HCT116 (cell line): ENCODE measurements at regions not wholly inside any gene's neighbourhood (a gene's known extent, or its start where the extent isn't known, plus 50 kb on each side); places are given as distances from the start of the nearest gene placed in this dataset.
A peak's percentile ranks its signal among the peaks of the same experiment; 100 is the strongest.
"Not testable (repeated sequence)": the region's sequence is repeated elsewhere in the genome, so short reads cannot be mapped to it uniquely, and the experiment has no call there.

Experiments used
- ATAC-seq: fragments of 200-7000 bp; cut with Tn5 transposase; 2 replicates; pipeline ENCODE4 v1.9.1; 2020; ENCODE audit warnings: mild to moderate bottlenecking, moderate library complexity
- BruUV-seq: library from RNA; stranded (reverse); fragments of 400-500 nt; replicated peaks from 2 replicates; lab custom pipeline; 2021; lab: Mats Ljungman, UMichigan
- CTCF ChIA-PET: fragments of 300-600 bp; sonication (Branson Sonifier 250); formaldehyde crosslinking; loops from one replicate; lab custom pipeline; 2021; ENCODE audit warnings: antibody characterized with exemption; lab: Charles Lee
- POLR2A ChIA-PET: fragments of 300-600, 350-600 bp; sonication (Branson Sonifier 250); formaldehyde crosslinking; loops from one replicate; lab custom pipeline; 2021; ENCODE audit warnings: antibody characterized with exemption; lab: Charles Lee
- RAD21 ChIA-PET, 2 experiments: fragments of 300-600 bp; sonication (Branson Sonifier 250); formaldehyde crosslinking; loops; one replicate each; lab custom pipeline; 2023; ENCODE audit warnings: low total read pairs in 2 of 2; ENCODE audit not compliant: uncharacterized antibody in 2 of 2, unreplicated experiment in 2 of 2, low non-redundant PET in 1 of 2; lab: Charles Lee
- DNase-seq: peaks from one replicate; pipeline ENCODE4 v3.0.0-alpha.2; 2010; ENCODE audit warnings: low read depth, low spot score
- H2AFZ ChIP-seq: fragments of 200-600 bp; shearing (Covaris generic), sonication (generic); 2 replicates; pipeline ENCODE4 v1.6.1; 2017; ENCODE audit warnings: low read depth, mixed run types, mixed read lengths, antibody characterized with exemption, low read length; ENCODE audit not compliant: poor library complexity, severe bottlenecking
- H3K27ac ChIP-seq: 2 replicates; pipeline ENCODE4 v1.5.1; 2012; ENCODE audit warnings: low read depth, low read length
- H3K27me3 ChIP-seq: fragments of 200-600 bp; sonication (generic); 2 replicates; pipeline ENCODE4 v1.6.1; 2016; ENCODE audit warnings: mixed run types, low read length, mixed read lengths; ENCODE audit not compliant: insufficient read depth
- H3K36me3 ChIP-seq, 2 experiments: fragments of 200-500 bp in 1 of 2; fragments of 200-600 bp in 1 of 2; sonication (Bioruptor generic) in 1 of 2; sonication (generic) in 1 of 2; 2 replicates each; pipeline versions ENCODE4 v1.5.1 to v1.6.1; 2014 to 2016; ENCODE audit warnings: low read length in 2 of 2, inconsistent platforms in 1 of 2, mixed read lengths in 1 of 2, mixed run types in 1 of 2; ENCODE audit not compliant: insufficient read depth in 2 of 2, control insufficient read depth in 1 of 2
- H3K4me1 ChIP-seq, 2 experiments: fragments of 200-600 bp in 1 of 2; sonication (generic) in 1 of 2; 2 replicates each; pipeline versions ENCODE4 v1.5.1 to v1.6.1; 2012 to 2017; ENCODE audit warnings: low read length in 2 of 2, inconsistent platforms in 1 of 2, mild to moderate bottlenecking in 1 of 2, mixed read lengths in 1 of 2, mixed run types in 1 of 2, moderate library complexity in 1 of 2; ENCODE audit not compliant: insufficient read depth in 2 of 2, control insufficient read depth in 1 of 2
- H3K4me2 ChIP-seq: fragments of 200-600 bp; sonication (generic); 2 replicates; pipeline ENCODE4 v1.6.1; 2017; ENCODE audit warnings: mixed run types, low read length, mixed read lengths
- H3K4me3 ChIP-seq, 2 experiments: fragments of 200-600 bp in 1 of 2; sonication (generic) in 1 of 2; replicated peaks in 1 of 2; 2 replicates each; pipeline ENCODE4 v1.5.1; 2011 to 2016; ENCODE audit warnings: low read length in 2 of 2, control low read depth in 1 of 2, low read depth in 1 of 2, mild to moderate bottlenecking in 1 of 2, mixed read lengths in 1 of 2, mixed run types in 1 of 2
- H3K79me2 ChIP-seq: fragments of 200-600 bp; sonication (generic); 2 replicates; pipeline ENCODE4 v1.6.1; 2017; ENCODE audit warnings: mild to moderate bottlenecking, mixed run types, low read length, moderate library complexity, mixed read lengths; ENCODE audit not compliant: insufficient read depth
- H3K9ac ChIP-seq: fragments of 200-600 bp; sonication (generic); 2 replicates; pipeline ENCODE4 v1.6.1; 2016; ENCODE audit warnings: low read length, mixed read lengths
- H3K9me2 ChIP-seq: fragments of 200-600 bp; sonication (generic), shearing (Covaris generic); 2 replicates; pipeline ENCODE4 v1.6.1; 2017; ENCODE audit warnings: mixed run types, mild to moderate bottlenecking, moderate library complexity; ENCODE audit not compliant: insufficient read depth
- H3K9me3 ChIP-seq, 2 experiments: fragments of 200-500 bp in 1 of 2; fragments of 200-600 bp in 1 of 2; sonication (Bioruptor generic) in 1 of 2; sonication (generic) in 1 of 2; 2 replicates each; pipeline ENCODE4 v1.6.1; 2014 to 2017; ENCODE audit warnings: low read length in 2 of 2, mixed read lengths in 2 of 2, inconsistent platforms in 1 of 2, low read depth in 1 of 2, mild to moderate bottlenecking in 1 of 2, mixed run types in 1 of 2, moderate library complexity in 1 of 2; ENCODE audit not compliant: control insufficient read depth in 1 of 2, insufficient read depth in 1 of 2
- H4K20me1 ChIP-seq: fragments of 200-600 bp; sonication (generic), shearing (Covaris generic); 2 replicates; pipeline ENCODE4 v1.6.1; 2017; ENCODE audit warnings: mixed run types, mild to moderate bottlenecking, moderate library complexity; ENCODE audit not compliant: insufficient read depth
- intact Hi-C: fragments of 100-400 bp; cut with micrococcal nuclease; formaldehyde crosslinking; loops from 2 replicates; pipeline ENCODE4 v1.10.0; 2022

DNA sequence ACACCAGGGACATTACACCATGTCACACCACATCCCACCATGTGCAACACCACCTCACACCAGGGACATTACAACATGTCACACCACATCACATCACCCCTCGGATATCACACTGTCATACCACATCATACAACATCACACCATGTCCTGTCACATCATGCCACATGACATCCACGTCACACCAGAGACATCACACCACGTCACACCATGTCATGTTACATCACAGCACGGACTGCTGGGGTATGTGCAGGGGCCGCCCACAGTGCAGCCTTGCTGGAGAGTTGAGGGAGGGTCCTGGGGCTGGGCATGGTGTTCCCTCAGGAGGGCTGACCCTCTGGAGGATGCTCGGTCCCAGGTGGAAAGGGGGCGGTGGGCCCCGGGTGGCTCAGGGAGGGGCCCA, 91.4 kb downstream of the TMEM121 start:
- H3K9me2 ChIP-seq, BruUV-seq, H3K4me1 ChIP-seq, H3K9me3 ChIP-seq, DNase-seq, POLR2A ChIA-PET, H3K4me2 ChIP-seq, H2AFZ ChIP-seq, H3K9ac ChIP-seq, H3K27me3 ChIP-seq, CTCF ChIA-PET, H4K20me1 ChIP-seq, H3K79me2 ChIP-seq, RAD21 ChIA-PET, H3K27ac ChIP-seq, H3K36me3 ChIP-seq, H3K4me3 ChIP-seq: not testable (repeated sequence)
- intact Hi-C loops: loop anchor here (2.0 kb wide), 1 partner anchor 143 kb away; no protein-coding TSS in a partner anchor
- 0 out of 2 replicates have a peak, but pooled peaks have one; percentile 6 for ATAC-seq

DNA sequence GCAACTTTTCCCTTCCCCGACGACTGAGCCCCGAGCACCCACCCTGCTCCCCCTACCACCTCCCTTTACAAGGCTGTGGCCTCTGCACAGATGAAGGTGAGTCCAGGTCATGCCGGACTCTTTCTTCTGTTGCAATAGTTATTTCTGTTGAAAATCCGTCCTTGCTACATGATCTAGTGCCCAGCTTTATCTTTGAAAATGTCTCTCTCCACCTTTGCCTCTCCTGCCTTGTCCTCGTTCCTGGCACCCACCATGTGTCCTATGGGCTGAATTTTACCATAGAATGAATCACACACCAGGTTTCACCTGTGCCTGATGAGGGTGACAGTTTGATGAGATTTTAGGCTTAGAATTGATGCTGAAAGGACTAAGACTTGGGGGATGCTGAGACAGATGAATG, 92.9 kb downstream of the TMEM121 start:
- H3K9ac ChIP-seq, H3K9me2 ChIP-seq, intact Hi-C loops, H3K27ac ChIP-seq, BruUV-seq, H3K36me3 ChIP-seq, POLR2A ChIA-PET, H4K20me1 ChIP-seq, ATAC-seq, RAD21 ChIA-PET, H3K27me3 ChIP-seq, CTCF ChIA-PET, DNase-seq, H3K4me2 ChIP-seq, H3K4me1 ChIP-seq, H2AFZ ChIP-seq, H3K4me3 ChIP-seq, H3K79me2 ChIP-seq, H3K9me3 ChIP-seq: not testable (repeated sequence)

DNA sequence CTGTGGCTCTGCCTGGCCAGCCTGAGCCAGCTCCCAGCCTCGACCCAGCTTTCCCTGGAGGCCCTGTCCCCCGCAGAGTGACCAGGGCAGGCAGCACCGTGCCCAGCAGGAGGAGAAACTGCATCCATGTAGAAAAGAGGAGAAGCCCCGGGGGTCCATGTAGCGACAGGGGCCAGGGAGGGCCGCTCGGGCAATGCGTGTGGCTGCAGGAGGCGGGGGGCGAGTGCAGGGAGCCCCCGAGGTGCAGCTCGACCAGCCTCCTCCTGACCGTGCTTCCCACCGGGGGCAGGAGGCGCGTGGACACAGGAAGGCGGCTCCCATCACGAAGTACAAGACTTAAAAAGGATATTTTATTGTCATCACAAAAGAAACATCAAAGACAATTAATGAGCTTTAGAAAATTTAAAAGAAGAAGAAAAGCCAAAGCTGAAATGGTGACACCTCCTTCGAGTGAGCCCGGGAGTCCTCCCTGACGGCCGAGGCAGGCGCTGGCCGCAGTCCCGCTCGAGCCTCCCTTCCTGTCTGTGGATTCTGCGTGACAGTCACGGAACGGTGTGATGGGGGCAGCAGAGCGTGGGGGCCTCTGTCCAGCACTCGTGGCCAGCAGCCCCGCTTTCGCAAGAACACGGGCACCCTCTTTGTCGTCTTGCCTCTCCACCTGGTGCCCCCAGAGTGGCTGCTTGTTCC, 93.9 kb downstream of the TMEM121 start:
- H3K79me2 ChIP-seq, POLR2A ChIA-PET, H3K4me2 ChIP-seq, H3K27ac ChIP-seq, H3K4me3 ChIP-seq, H3K9ac ChIP-seq, BruUV-seq, H3K9me3 ChIP-seq, H3K27me3 ChIP-seq, DNase-seq, H4K20me1 ChIP-seq, intact Hi-C loops, CTCF ChIA-PET, H3K9me2 ChIP-seq, H3K4me1 ChIP-seq, H2AFZ ChIP-seq, H3K36me3 ChIP-seq, ATAC-seq, RAD21 ChIA-PET: not testable (repeated sequence)

DNA sequence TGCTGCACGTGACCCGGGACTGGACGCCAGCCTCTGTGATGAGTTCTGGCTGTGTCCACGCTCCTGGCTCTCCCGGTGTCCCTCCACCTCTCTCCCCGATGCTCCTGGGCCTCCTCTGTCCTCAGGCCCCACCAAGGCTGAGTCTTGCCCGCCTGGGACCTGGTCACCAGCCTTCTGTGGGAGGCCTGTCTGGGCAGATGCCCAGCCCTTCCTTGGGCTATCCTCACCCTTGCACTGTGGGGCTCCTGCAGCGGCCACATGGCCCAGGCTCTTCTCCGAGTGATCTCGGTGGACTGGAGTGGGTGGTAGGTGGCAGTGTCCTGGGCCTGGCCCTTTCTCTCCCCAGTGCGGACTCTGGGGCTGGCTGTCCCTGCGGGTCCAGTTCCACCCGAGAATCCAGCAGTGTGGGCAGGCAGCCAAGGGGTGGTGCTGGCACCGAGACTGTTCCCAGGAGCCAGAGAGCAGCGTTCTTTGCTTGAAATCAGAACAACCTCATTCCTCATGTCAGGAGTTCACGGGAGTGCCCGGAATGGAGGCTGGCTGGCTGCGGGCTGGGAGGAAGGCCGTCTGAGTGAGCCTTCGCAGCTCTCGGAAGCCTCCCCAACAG, 94.6 kb downstream of the TMEM121 start:
- H3K79me2 ChIP-seq, H3K4me2 ChIP-seq, H3K4me1 ChIP-seq, H3K9ac ChIP-seq, H2AFZ ChIP-seq, H3K4me3 ChIP-seq, H3K27me3 ChIP-seq, H3K36me3 ChIP-seq, H4K20me1 ChIP-seq, intact Hi-C loops, CTCF ChIA-PET, ATAC-seq, H3K27ac ChIP-seq, RAD21 ChIA-PET, DNase-seq, POLR2A ChIA-PET, H3K9me3 ChIP-seq, H3K9me2 ChIP-seq, BruUV-seq: not testable (repeated sequence)
